Karpas-422 (cell line): ENCODE measurements at regions not wholly inside any gene's neighbourhood (a gene's known extent, or its start where the extent isn't known, plus 50 kb on each side); places are given as distances from the start of the nearest gene placed in this dataset.

ENCODE experiments used
- DNase-seq: peaks from one replicate; pipeline ENCODE4 v3.0.0-alpha.2; 2015
- H2AFZ ChIP-seq: fragments of 200-600 bp; sonication (generic); 2 replicates; pipeline ENCODE4 v1.6.1; 2014; ENCODE audit warnings: antibody characterized with exemption, low read length, mixed read lengths
- H3K27ac ChIP-seq: fragments of 200-600 bp; sonication (generic); 2 replicates; pipeline ENCODE4 v1.5.1; 2014; ENCODE audit warnings: mild to moderate bottlenecking, low read length, moderate library complexity
- H3K27me3 ChIP-seq: fragments of 200-600 bp; sonication (generic); 2 replicates; pipeline ENCODE4 v1.6.1; 2014; ENCODE audit warnings: low read length, mixed read lengths
- H3K36me3 ChIP-seq: fragments of 200-600 bp; sonication (generic); 2 replicates; pipeline ENCODE4 v1.6.1; 2014; ENCODE audit warnings: low read length, mixed read lengths; ENCODE audit not compliant: insufficient read depth
- H3K4me1 ChIP-seq: fragments of 200-600 bp; sonication (generic); 2 replicates; pipeline ENCODE4 v1.6.1; 2014; ENCODE audit warnings: mild to moderate bottlenecking, low read length, mixed read lengths
- H3K4me2 ChIP-seq: fragments of 200-600 bp; sonication (generic); 2 replicates; pipeline ENCODE4 v1.6.1; 2014; ENCODE audit warnings: low read length, low read depth, mild to moderate bottlenecking; ENCODE audit not compliant: poor library complexity, severe bottlenecking
- H3K4me3 ChIP-seq: fragments of 200-600 bp; sonication (generic); 2 replicates; pipeline ENCODE4 v1.5.1; 2014; ENCODE audit warnings: mild to moderate bottlenecking, antibody characterized with exemption, low read length, mixed read lengths
- H3K79me2 ChIP-seq: fragments of 200-600 bp; sonication (generic); 2 replicates; pipeline ENCODE4 v1.6.1; 2014; ENCODE audit warnings: mild to moderate bottlenecking, low read length, mixed read lengths
- H3K9ac ChIP-seq: fragments of 200-600 bp; sonication (generic); 2 replicates; pipeline ENCODE4 v1.6.0; 2014; ENCODE audit warnings: low read length
- H3K9me2 ChIP-seq: fragments of 200-600 bp; sonication (generic), shearing (Covaris generic); replicated peaks from 2 replicates; pipeline ENCODE4 v1.6.0; 2014; ENCODE audit warnings: mild to moderate bottlenecking, low read length, moderate library complexity; ENCODE audit not compliant: insufficient read depth
- H3K9me3 ChIP-seq: fragments of 300-700, 200-600 bp; sonication (generic); 2 replicates; pipeline ENCODE4 v1.6.1; 2014; ENCODE audit warnings: low read length, mixed read lengths
- H4K20me1 ChIP-seq: fragments of 200-600 bp; sonication (generic); 2 replicates; pipeline ENCODE4 v1.6.1; 2014; ENCODE audit warnings: mild to moderate bottlenecking, antibody characterized with exemption, low read length, low read depth; ENCODE audit not compliant: insufficient read depth

GRCh38 chr12:77372494-77372893, 307.1 kb upstream of the E2F7 start:
- H3K27ac ChIP-seq: no peak overlapping the region
- no peak for DNase-seq

GRCh38 chr12:77372026-77372425, 306.7 kb upstream of the E2F7 start:
- no peaks in the 10 kb centered on the region for H3K4me1 ChIP-seq
- no peaks in the 10 kb centered on the region for H3K9me3 ChIP-seq

More at GRCh38 chr12:77372494-77372893, 307.1 kb upstream of the E2F7 start:
- Histone ChIP-seq H3K9ac (no peak overlapping the region), H2AFZ (no peak overlapping the region), H3K27me3 (no peaks in the 10 kb centered on the region), H3K4me3 (no peak overlapping the region), H4K20me1 (no peaks in the 10 kb centered on the region), H3K79me2 (no peaks in the 10 kb centered on the region), H3K9me2 (no peaks in the 10 kb centered on the region; the same call in 1 of the 2 replicates), H3K4me1 (no peaks in the 10 kb centered on the region), H3K4me2 (no peak overlapping the region), H3K9me3 (no peaks in the 10 kb centered on the region), H3K36me3 (no peaks in the 10 kb centered on the region)

GRCh38 chr12:77368379-77368778, 303.0 kb upstream of the E2F7 start:
- Histone ChIP-seq H3K4me2 (no peak overlapping the region), H4K20me1 (no peaks in the 10 kb centered on the region), H3K27me3 (no peaks in the 10 kb centered on the region), H3K4me3 (no peak overlapping the region), H3K4me1 (no peaks in the 10 kb centered on the region), H3K9me2 (no peaks in the 10 kb centered on the region), H3K79me2 (no peaks in the 10 kb centered on the region), H2AFZ (no peak overlapping the region), H3K27ac (no peak overlapping the region), H3K36me3 (no peaks in the 10 kb centered on the region), H3K9me3 (no peaks in the 10 kb centered on the region), H3K9ac (no peak overlapping the region)
- no peak for DNase-seq

More at GRCh38 chr12:77372026-77372425, 306.7 kb upstream of the E2F7 start:
- DNase-seq: no peak
- Histone ChIP-seq H3K9ac (no peak overlapping the region), H3K27ac (no peak overlapping the region), H2AFZ (no peak overlapping the region), H3K9me2 (no peaks in the 10 kb centered on the region; the same call in 1 of the 2 replicates), H4K20me1 (no peaks in the 10 kb centered on the region), H3K4me3 (no peak overlapping the region), H3K79me2 (no peaks in the 10 kb centered on the region), H3K27me3 (no peaks in the 10 kb centered on the region), H3K36me3 (no peaks in the 10 kb centered on the region), H3K4me2 (no peak overlapping the region)

DNA sequence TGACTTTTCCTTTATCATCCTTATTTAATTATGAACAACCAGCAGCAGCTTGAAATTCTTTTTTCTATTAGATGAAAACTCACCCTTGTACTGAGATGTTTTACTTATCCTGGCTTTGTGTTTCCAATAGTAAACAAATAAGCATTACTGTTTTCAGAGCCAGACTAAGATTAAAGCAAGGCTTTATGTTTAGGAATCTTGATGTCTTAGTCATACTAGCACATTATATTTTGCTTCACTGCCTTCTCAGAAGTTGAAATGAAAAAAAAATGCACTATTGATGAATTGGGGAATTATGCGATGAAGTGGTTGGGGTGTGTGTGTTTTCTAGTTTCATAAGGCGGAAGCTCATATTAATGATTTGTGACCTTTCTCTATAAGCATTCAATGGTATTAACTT, 301.2 kb upstream of the E2F7 start:
- H3K9me2 ChIP-seq: no peaks in the 10 kb centered on the region
- H3K9me3 ChIP-seq: no peaks in the 10 kb centered on the region
- no peaks in the 10 kb centered on the region for H4K20me1 ChIP-seq
- H3K4me2 ChIP-seq: no peak overlapping the region
- H3K4me3 ChIP-seq: no peak overlapping the region
- no peaks in the 10 kb centered on the region for H3K4me1 ChIP-seq
- H3K36me3 ChIP-seq: no peaks in the 10 kb centered on the region
- DNase-seq: no peak
- no peaks in the 10 kb centered on the region for H3K79me2 ChIP-seq
- H2AFZ ChIP-seq: no peak overlapping the region
- no peaks in the 10 kb centered on the region for H3K27me3 ChIP-seq
- no peak overlapping the region for H3K27ac ChIP-seq
- no peak overlapping the region for H3K9ac ChIP-seq

- Histone ChIP-seq H3K4me1 (no peaks in the 10 kb centered on the region), H3K36me3 (no peaks in the 10 kb centered on the region), H3K9me3 (no peaks in the 10 kb centered on the region), H4K20me1 (no peaks in the 10 kb centered on the region), H3K27me3 (no peaks in the 10 kb centered on the region), H3K4me2 (no peak overlapping the region), H3K27ac (no peak overlapping the region), H3K9me2 (no peaks in the 10 kb centered on the region), H2AFZ (no peak overlapping the region), H3K9ac (no peak overlapping the region), H3K4me3 (no peak overlapping the region), H3K79me2 (no peaks in the 10 kb centered on the region)
- DNase-seq: no peak
Measured at GRCh38 chr12:77364400-77364799, 299.0 kb upstream of the E2F7 start.

DNA sequence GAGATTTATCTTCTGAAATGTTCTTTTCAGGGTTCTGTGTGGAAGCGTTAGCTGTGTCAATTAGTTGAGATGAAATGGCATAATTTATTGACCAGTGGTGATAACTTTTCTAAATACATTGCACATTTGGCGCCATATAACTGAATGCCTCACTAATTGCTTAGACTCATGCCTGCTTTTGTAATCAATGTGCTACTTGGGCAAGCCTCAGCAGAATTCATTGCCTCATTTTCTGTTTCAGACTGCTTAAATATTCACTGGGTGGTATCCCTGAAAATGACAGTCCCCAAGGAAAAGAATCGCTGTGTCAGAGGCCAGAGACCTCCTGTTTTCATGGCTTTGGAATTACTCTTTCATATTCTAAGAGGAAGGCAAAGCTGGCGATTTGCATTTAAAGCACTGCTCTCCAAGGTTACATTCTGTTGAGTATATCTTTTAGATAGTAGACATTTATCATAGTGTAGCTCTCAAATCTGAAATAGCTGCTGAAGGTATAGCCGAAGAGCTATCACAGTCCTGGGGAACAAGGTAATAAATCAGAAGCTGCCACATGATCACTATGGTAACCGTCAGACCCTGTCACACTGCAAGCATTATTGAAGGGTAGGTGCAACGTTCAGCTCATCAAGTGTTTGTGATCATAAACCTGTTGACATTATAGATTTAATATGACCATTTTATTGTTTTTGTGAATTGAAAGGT, 297.3 kb upstream of the E2F7 start:
- Histone ChIP-seq H3K36me3 (no peaks in the 10 kb centered on the region), H3K4me1 (no peaks in the 10 kb centered on the region), H3K79me2 (no peaks in the 10 kb centered on the region), H3K4me3 (no peak overlapping the region), H3K4me2 (no peak overlapping the region), H3K9ac (no peak overlapping the region), H3K9me2 (no peaks in the 10 kb centered on the region), H3K9me3 (no peaks in the 10 kb centered on the region), H3K27ac (no peak overlapping the region), H4K20me1 (no peaks in the 10 kb centered on the region), H3K27me3 (no peaks in the 10 kb centered on the region), H2AFZ (no peak overlapping the region)
- DNase-seq: no peak

GRCh38 chr12:77357655-77358054, 292.3 kb upstream of the E2F7 start:
- Histone ChIP-seq H3K4me2 (no peak overlapping the region), H3K4me1 (no peaks in the 10 kb centered on the region), H3K27ac (no peak overlapping the region), H3K36me3 (no peaks in the 10 kb centered on the region), H3K4me3 (no peak overlapping the region), H4K20me1 (no peaks in the 10 kb centered on the region), H3K27me3 (no peaks in the 10 kb centered on the region), H3K9ac (no peak overlapping the region), H2AFZ (no peak overlapping the region), H3K9me3 (no peaks in the 10 kb centered on the region), H3K79me2 (no peaks in the 10 kb centered on the region), H3K9me2 (no peaks in the 10 kb centered on the region)
- DNase-seq: no peak

- no peaks in the 10 kb centered on the region for H3K27me3 ChIP-seq
- H3K79me2 ChIP-seq: no peaks in the 10 kb centered on the region
- H3K36me3 ChIP-seq: no peaks in the 10 kb centered on the region
- H3K4me3 ChIP-seq: no peak overlapping the region
- no peak overlapping the region for H3K4me2 ChIP-seq
- no peak overlapping the region for H2AFZ ChIP-seq
- no peaks in the 10 kb centered on the region for H3K9me3 ChIP-seq
- H4K20me1 ChIP-seq: no peaks in the 10 kb centered on the region
- no peak for DNase-seq
- H3K9me2 ChIP-seq: no peaks in the 10 kb centered on the region
- no peak overlapping the region for H3K9ac ChIP-seq
- no peak overlapping the region for H3K27ac ChIP-seq
- no peaks in the 10 kb centered on the region for H3K4me1 ChIP-seq
Measured at GRCh38 chr12:77354766-77355362, 289.5 kb upstream of the E2F7 start.
